ENCODE measurements at regions not wholly inside any gene's neighbourhood (a gene's known extent, or its start where the extent isn't known, plus 50 kb on each side); places are given as distances from the start of the nearest gene placed in this dataset.

- TF ChIP-seq CTCF (IDR thresholded peaks at IDR 0.05), result no peak
- TF ChIP-seq EP300 (IDR thresholded peaks at IDR 0.05), result no peak
- no peak for TF ChIP-seq POLR2A (IDR thresholded peaks at IDR 0.05)
- no peak for TF ChIP-seq POLR2AphosphoS5 (IDR thresholded peaks at IDR 0.05)
These were observed 98.9 kb upstream of the SEC11C start for GRCh38 chr18:59040770-59041148.

Measured in upper lobe of left lung (tissue), 4 donors.